ENCODE measurements at regions not wholly inside any gene's neighbourhood (a gene's known extent, or its start where the extent isn't known, plus 50 kb on each side); places are given as distances from the start of the nearest gene placed in this dataset.
A peak's percentile ranks its signal among the peaks of the same experiment; 100 is the strongest.

DNA sequence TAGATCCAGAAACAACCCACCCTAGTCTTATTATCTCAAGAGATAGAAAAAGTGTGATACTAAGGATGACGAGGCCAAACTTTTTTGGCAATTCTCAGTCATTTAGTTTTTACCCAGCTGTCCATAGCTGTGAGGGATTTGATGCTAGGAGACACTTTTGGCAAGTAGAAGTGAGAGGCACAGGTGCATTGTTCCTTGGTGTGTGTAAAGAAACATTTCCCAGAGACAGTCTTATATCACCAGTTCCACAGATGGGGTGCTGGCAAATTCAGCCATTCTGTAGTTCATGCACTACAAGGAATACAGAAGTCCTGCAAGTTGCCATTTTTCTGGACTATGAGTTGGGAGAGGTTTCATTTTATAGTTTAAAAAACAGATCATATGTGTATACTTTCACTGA is 403.3 kb upstream of the GHITM start:
- 42 to 66% (median 58%) methylated on average over 1 of the region's 1 CpG for WGBS, 4 donors
- Histone ChIP-seq H3K36me3 (no peaks in the 10 kb centered on the region), H3K27me3 (no peaks in the 10 kb centered on the region), H3K4me3 (no peak overlapping the region), H3K9me3 (peaks cover 0 to 63% (median 21%) of the 10 kb centered on the region in 12 donors), H3K27ac (peak overlapping the region in 2 of 12 donors; percentile 9 to 25), H3K4me1 (no peaks in the 10 kb centered on the region)
- DNase-seq (no peak), ATAC-seq (peak in 1 of 4 donors; percentile 78)
- TF ChIP-seq POLR2A (IDR thresholded peaks at IDR 0.05) = no peak
- TF ChIP-seq, protein P1, sequence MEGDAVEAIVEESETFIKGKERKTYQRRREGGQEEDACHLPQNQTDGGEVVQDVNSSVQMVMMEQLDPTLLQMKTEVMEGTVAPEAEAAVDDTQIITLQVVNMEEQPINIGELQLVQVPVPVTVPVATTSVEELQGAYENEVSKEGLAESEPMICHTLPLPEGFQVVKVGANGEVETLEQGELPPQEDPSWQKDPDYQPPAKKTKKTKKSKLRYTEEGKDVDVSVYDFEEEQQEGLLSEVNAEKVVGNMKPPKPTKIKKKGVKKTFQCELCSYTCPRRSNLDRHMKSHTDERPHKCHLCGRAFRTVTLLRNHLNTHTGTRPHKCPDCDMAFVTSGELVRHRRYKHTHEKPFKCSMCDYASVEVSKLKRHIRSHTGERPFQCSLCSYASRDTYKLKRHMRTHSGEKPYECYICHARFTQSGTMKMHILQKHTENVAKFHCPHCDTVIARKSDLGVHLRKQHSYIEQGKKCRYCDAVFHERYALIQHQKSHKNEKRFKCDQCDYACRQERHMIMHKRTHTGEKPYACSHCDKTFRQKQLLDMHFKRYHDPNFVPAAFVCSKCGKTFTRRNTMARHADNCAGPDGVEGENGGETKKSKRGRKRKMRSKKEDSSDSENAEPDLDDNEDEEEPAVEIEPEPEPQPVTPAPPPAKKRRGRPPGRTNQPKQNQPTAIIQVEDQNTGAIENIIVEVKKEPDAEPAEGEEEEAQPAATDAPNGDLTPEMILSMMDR (IDR thresholded peaks at IDR 0.05) = no peak
- intact Hi-C loops (cut with DNase I) = no loop called here

DNA sequence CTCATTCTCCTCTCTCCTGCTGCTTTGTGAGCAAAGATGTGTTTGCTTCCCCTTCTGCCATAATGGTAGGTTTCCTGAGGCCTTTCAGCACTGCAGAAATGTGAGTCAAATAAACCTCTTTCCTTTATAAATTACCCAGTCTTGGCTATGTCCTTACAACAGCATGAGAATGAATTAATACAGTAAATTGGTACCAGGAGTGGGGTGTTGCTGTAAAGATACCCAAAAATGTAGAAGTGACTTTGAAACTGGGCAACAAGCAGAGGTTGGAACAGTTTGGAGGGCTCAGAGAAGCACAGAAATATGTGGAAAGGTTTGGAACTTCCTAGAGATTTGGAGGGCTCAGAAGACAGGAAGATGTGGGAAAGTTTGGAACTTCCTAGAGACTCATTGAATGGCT is 388.7 kb upstream of the GHITM start:
- TF ChIP-seq, protein P1 (IDR thresholded peaks at IDR 0.05) = no peak
- TF ChIP-seq POLR2A (IDR thresholded peaks at IDR 0.05) = no peak
- peaks cover 0 to 65% (median 36%) of the 10 kb centered on the region in 12 donors for H3K9me3 ChIP-seq

DNA sequence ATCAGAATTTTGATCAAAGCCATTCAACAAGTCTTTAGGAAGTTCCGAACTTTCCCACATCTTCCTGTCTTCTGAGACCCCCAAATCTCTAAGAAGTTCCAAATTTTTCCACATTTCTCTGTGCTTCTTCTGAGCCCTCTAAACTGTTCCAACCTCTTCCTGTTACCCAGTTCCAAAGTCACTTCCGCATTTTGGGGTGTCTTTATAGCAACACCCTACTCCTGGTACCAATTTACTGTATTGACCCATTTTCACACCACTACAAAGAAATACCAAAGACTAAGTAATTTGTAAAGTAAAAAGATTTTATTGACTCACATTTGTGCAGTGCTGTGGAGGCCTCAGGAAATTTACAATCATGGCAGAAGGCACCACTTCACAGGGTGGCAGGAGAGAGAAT is 385.8 kb upstream of the GHITM start:
- no peak for ATAC-seq
- peaks cover 0 to 70% (median 36%) of the 10 kb centered on the region in 12 donors for H3K9me3 ChIP-seq

More for the DNA sequence above, 388.7 kb upstream of the GHITM start:
- H3K27me3 ChIP-seq = no peaks in the 10 kb centered on the region
- no peak overlapping the region for H3K27ac ChIP-seq
- H3K4me1 ChIP-seq = no peaks in the 10 kb centered on the region
- H3K36me3 ChIP-seq = no peaks in the 10 kb centered on the region
- ATAC-seq (no peak), DNase-seq (no peak)
- H3K4me3 ChIP-seq = no peak overlapping the region
- intact Hi-C loops (cut with DNase I) = no loop called here

GRCh38 chr10:83754857-83755256 is 384.5 kb upstream of the GHITM start:
- Histone ChIP-seq H3K27me3 (no peaks in the 10 kb centered on the region), H3K36me3 (no peaks in the 10 kb centered on the region), H3K4me1 (no peaks in the 10 kb centered on the region), H3K4me3 (no peak overlapping the region), H3K27ac (no peak overlapping the region), H3K9me3 (peaks cover 0 to 60% (median 29%) of the 10 kb centered on the region in 12 donors)
- TF ChIP-seq POLR2A (IDR thresholded peaks at IDR 0.05) = no peak
- TF ChIP-seq, protein P1 (IDR thresholded peaks at IDR 0.05) = no peak
- DNase-seq (no peak), ATAC-seq (no peak)
- intact Hi-C loops (cut with DNase I) = no loop called here
- 48 to 61% (median 60%) methylated on average over 1 of the region's 1 CpG for WGBS, 4 donors

More for the DNA sequence above, 385.8 kb upstream of the GHITM start:
- no peak for DNase-seq
- Histone ChIP-seq H3K4me1 (no peaks in the 10 kb centered on the region), H3K27me3 (no peaks in the 10 kb centered on the region), H3K4me3 (no peak overlapping the region), H3K36me3 (no peaks in the 10 kb centered on the region), H3K27ac (no peak overlapping the region)
- intact Hi-C loops (cut with DNase I) = no loop called here
- WGBS, 4 donors = 89 to 92% (median 91%) methylated on average over 2 of the region's 2 CpGs
- TF ChIP-seq, protein P1 (IDR thresholded peaks at IDR 0.05) = no peak
- no peak for TF ChIP-seq POLR2A (IDR thresholded peaks at IDR 0.05)

Data from heart left ventricle (tissue), 16 donors.